ENCODE measurements at regions not wholly inside any gene's neighbourhood (a gene's known extent, or its start where the extent isn't known, plus 50 kb on each side); places are given as distances from the start of the nearest gene placed in this dataset.

DNA sequence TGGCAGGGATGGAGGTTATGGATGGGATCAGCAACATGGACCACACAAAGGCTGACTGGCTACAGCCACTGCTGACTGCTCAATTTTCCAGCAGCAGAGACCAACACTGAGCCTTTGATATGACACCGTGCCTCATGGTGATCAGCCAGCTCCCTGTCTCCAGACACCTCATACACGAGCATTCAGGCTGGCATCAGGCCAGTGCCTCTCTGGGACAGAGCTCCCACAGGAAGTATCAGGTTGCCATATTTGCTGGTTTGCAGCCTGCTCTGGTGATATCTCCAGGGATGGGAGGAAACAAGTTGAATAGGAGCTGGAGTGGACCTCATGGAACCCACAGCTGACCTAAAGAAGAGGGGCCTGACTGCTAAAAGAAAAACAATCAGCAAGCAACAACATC lies 471.2 kb upstream of the ATXN7L3B start:
- no peak for DNase-seq (ENCODE audit: extremely low spot score, unreplicated experiment)
- Mint-ChIP-seq H3K9me3 (peaks cover 5% of the 10 kb centered on the region), H3K27ac (no peak overlapping the region), H3K27me3 (no peaks in the 10 kb centered on the region), H3K4me3 (no peak overlapping the region), H3K36me3 (no peaks in the 10 kb centered on the region), H3K4me1 (ENCODE audit: unreplicated experiment) (no peaks in the 10 kb centered on the region)
- TF ChIP-seq, protein P1, sequence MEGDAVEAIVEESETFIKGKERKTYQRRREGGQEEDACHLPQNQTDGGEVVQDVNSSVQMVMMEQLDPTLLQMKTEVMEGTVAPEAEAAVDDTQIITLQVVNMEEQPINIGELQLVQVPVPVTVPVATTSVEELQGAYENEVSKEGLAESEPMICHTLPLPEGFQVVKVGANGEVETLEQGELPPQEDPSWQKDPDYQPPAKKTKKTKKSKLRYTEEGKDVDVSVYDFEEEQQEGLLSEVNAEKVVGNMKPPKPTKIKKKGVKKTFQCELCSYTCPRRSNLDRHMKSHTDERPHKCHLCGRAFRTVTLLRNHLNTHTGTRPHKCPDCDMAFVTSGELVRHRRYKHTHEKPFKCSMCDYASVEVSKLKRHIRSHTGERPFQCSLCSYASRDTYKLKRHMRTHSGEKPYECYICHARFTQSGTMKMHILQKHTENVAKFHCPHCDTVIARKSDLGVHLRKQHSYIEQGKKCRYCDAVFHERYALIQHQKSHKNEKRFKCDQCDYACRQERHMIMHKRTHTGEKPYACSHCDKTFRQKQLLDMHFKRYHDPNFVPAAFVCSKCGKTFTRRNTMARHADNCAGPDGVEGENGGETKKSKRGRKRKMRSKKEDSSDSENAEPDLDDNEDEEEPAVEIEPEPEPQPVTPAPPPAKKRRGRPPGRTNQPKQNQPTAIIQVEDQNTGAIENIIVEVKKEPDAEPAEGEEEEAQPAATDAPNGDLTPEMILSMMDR (conservative IDR thresholded peaks at IDR 0.05) = no peak

DNA sequence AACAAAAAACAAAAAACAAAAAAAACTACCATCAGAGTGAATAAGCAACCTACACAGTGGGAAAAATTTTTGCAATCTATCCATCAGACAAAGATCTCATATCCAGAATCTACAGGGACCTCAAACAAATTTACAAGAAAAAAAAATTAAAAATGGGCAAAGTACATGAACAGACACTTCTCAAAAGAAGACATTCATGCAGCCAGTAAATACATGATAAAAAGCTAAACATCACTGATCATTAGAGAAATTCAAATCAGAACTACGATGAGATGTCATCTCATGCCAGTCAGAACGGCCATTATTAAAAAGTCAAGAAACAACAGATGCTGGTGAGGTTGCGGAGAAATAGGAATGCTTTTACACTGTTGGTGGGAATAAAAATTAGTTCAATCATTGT lies 466.5 kb upstream of the ATXN7L3B start:
- Mint-ChIP-seq H3K36me3 (no peaks in the 10 kb centered on the region), H3K4me3 (no peak overlapping the region), H3K27ac (no peak overlapping the region), H3K9me3 (peaks cover 5% of the 10 kb centered on the region), H3K27me3 (no peaks in the 10 kb centered on the region), H3K4me1 (ENCODE audit: unreplicated experiment) (no peaks in the 10 kb centered on the region)
- TF ChIP-seq, protein P1 (conservative IDR thresholded peaks at IDR 0.05) = no peak
- no peak for DNase-seq (ENCODE audit: extremely low spot score, unreplicated experiment)

DNA sequence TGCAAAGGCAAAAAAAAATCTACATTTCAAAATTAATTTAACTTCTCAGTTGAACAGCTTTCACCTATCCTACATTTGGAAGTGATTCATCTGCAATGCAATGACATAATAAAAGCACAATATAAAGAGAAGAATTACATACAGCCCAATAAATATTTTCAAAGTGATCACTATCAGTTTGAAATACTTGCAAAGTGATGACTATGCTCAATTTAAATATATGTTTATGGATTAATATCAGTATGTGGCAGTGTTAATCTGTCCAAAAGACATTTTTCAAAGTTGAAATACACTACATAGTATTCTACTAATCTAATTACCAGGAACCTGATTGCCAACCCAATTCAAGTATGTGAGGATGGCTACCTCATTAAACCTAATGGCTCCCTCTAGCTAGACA lies 460.7 kb upstream of the ATXN7L3B start:
- no peak overlapping the region for H3K4me3 Mint-ChIP-seq
- DNase-seq (ENCODE audit: extremely low spot score, unreplicated experiment) = no peak
- TF ChIP-seq, protein P1 (conservative IDR thresholded peaks at IDR 0.05) = no peak
- H3K27me3 Mint-ChIP-seq = no peaks in the 10 kb centered on the region
- H3K27ac Mint-ChIP-seq = no peak overlapping the region
- no peaks in the 10 kb centered on the region for H3K4me1 Mint-ChIP-seq (ENCODE audit: unreplicated experiment)
- H3K36me3 Mint-ChIP-seq = no peaks in the 10 kb centered on the region
- no peaks in the 10 kb centered on the region for H3K9me3 Mint-ChIP-seq

DNA sequence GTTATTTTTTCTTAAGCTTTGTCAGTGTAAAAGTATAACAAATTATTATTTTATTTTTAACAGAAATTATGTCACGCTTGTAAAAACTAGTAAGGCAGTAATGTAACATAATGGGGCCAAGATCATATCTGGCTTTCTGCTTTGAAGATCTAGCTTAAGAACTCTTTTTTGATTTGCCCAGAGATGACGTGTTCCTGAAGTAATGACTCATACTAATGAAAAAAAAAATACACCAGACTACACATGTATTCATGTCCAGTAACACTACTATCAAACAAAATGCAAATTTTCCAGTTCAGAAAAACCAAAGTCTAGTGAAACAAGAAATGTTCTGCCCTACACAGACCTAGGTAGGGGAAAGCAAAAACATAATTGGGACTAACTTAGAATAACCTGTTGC lies 432.2 kb upstream of the ATXN7L3B start:
- Mint-ChIP-seq H3K27me3 (no peaks in the 10 kb centered on the region), H3K4me1 (ENCODE audit: unreplicated experiment) (no peaks in the 10 kb centered on the region), H3K9me3 (no peaks in the 10 kb centered on the region), H3K36me3 (no peaks in the 10 kb centered on the region), H3K27ac (no peak overlapping the region), H3K4me3 (no peak overlapping the region)
- no peak for DNase-seq (ENCODE audit: extremely low spot score, unreplicated experiment)
- TF ChIP-seq, protein P1 (conservative IDR thresholded peaks at IDR 0.05) = no peak

DNA sequence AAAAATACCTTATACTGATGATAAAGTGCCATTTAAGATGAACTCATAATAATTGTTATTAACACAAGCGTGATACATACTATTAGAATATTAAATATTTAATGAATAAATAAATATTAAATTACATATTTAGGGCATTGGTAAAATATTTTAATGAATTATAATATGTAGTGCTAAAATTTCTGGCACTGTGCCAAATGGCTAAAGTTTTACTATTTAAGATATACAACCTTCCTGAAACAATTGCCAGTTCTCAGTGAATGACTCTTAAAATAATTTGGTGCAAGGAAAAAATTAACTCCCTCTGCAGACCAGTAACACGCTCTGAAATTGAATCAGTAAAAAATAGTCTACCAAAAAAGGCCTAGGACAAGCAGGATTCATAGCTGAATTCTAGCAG lies 428.9 kb upstream of the ATXN7L3B start:
- no peaks in the 10 kb centered on the region for H3K27me3 Mint-ChIP-seq
- no peak for DNase-seq (ENCODE audit: extremely low spot score, unreplicated experiment)
- TF ChIP-seq, protein P1 (conservative IDR thresholded peaks at IDR 0.05) = no peak
- no peak overlapping the region for H3K27ac Mint-ChIP-seq
- no peaks in the 10 kb centered on the region for H3K4me1 Mint-ChIP-seq (ENCODE audit: unreplicated experiment)
- no peaks in the 10 kb centered on the region for H3K36me3 Mint-ChIP-seq
- H3K9me3 Mint-ChIP-seq = no peaks in the 10 kb centered on the region
- H3K4me3 Mint-ChIP-seq = no peak overlapping the region

DNA sequence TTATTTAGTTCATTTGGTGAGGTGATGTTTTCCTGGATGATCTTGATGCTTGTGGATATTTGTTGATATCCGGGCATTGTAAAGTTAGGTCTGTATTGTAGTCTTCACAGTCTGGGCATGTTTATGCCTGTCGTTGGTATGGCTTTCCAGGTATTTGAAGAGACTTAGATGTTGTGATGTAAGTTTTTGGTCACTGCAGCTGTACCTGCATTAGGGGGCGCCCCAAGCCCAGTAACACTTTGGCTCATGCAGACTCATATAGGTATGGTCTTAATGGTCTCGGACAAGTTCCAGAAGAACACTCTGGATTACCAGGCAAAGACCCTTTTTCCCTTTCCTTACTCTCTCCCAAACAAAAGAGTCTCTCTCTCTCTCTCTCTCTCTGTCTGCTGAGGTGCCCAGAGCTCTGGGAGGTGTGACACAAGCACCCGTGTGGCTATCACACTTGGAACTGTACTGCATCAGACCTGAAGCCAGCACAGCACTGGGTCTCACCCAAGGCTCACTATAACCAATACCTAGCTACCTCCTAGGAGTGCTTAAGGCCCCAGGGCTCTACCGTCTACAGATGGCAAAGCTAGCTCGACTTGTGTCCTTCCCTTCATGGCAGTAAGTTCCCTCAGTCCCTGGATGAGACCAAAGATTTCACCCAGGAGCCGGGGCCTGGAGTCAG lies 425.8 kb upstream of the ATXN7L3B start:
- DNase-seq (ENCODE audit: extremely low spot score, unreplicated experiment) = no peak
- H3K36me3 Mint-ChIP-seq = no peaks in the 10 kb centered on the region
- TF ChIP-seq, protein P1 (conservative IDR thresholded peaks at IDR 0.05) = peak; percentile 58
- no peak overlapping the region for H3K4me3 Mint-ChIP-seq
- no peaks in the 10 kb centered on the region for H3K9me3 Mint-ChIP-seq
- H3K27me3 Mint-ChIP-seq = no peaks in the 10 kb centered on the region
- no peak overlapping the region for H3K27ac Mint-ChIP-seq
- no peaks in the 10 kb centered on the region for H3K4me1 Mint-ChIP-seq (ENCODE audit: unreplicated experiment)

Data from type B pancreatic cell (in vitro differentiated cells).